ENCODE measurements at regions not wholly inside any gene's neighbourhood (a gene's known extent, or its start where the extent isn't known, plus 50 kb on each side); places are given as distances from the start of the nearest gene placed in this dataset.

DNA sequence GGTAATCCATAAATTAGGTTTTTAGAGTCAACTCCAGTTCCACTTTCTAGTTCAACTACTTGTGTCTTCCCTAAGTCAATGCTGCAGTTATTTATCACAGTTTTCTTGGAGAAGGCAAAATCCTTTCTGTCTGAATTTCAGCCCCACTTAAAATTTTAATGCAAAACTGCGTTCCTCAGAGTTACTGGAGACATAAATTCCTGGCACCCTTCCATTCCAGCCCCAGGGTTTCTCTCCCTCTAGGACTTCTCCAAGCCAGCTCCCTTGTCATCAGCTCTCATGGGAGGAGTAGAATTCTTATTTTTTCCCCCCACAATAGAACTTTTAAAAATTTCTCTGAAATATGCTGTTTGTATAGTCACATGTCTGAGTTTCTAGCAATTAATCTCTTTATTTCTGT is 50.6 kb upstream of the PHOX2B start:
- H3F3A ChIP-seq (ENCODE audit: control insufficient read depth, insufficient read depth) = no peaks in the 10 kb centered on the region
- H3K79me2 ChIP-seq (ENCODE audit: control insufficient read depth, low read length) = no peaks in the 10 kb centered on the region
- no peaks in the 10 kb centered on the region for H3K36me3 ChIP-seq (ENCODE audit: control insufficient read depth, low read length)
- H4K20me1 ChIP-seq (ENCODE audit: control insufficient read depth, insufficient read depth, low read depth, low read length) = no peaks in the 10 kb centered on the region
- H3K4me2 ChIP-seq (ENCODE audit: low read length) = no peak overlapping the region
- H3K9me2 ChIP-seq (replicated peaks; ENCODE audit: control insufficient read depth, low read length) = no peaks in the 10 kb centered on the region
- H3K9me3 ChIP-seq (ENCODE audit: control insufficient read depth, insufficient read depth, low read length) = no peaks in the 10 kb centered on the region
- H3K4me1 ChIP-seq (ENCODE audit: control insufficient read depth, low read length) = no peaks in the 10 kb centered on the region
- TF ChIP-seq, protein P1, sequence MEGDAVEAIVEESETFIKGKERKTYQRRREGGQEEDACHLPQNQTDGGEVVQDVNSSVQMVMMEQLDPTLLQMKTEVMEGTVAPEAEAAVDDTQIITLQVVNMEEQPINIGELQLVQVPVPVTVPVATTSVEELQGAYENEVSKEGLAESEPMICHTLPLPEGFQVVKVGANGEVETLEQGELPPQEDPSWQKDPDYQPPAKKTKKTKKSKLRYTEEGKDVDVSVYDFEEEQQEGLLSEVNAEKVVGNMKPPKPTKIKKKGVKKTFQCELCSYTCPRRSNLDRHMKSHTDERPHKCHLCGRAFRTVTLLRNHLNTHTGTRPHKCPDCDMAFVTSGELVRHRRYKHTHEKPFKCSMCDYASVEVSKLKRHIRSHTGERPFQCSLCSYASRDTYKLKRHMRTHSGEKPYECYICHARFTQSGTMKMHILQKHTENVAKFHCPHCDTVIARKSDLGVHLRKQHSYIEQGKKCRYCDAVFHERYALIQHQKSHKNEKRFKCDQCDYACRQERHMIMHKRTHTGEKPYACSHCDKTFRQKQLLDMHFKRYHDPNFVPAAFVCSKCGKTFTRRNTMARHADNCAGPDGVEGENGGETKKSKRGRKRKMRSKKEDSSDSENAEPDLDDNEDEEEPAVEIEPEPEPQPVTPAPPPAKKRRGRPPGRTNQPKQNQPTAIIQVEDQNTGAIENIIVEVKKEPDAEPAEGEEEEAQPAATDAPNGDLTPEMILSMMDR (IDR thresholded peaks at IDR 0.05; ENCODE audit: low read depth, low read length, poor library complexity, severe bottlenecking) = no peak
- TF ChIP-seq EZH2phosphoT487 (IDR thresholded peaks at IDR 0.05; ENCODE audit: borderline replicate concordance, low read length) = no peak
- H3K27ac ChIP-seq (ENCODE audit: low read depth, low read length) = no peak overlapping the region
- H3K4me3 ChIP-seq (ENCODE audit: low read length) = no peak overlapping the region
- H3K27me3 ChIP-seq (ENCODE audit: control insufficient read depth, low read length) = no peaks in the 10 kb centered on the region; the same call in 1 of the 2 replicates

All from DOHH2 (cell line).